Fibroblast of villous mesenchyme (primary cell): ENCODE measurements at regions not wholly inside any gene's neighbourhood (a gene's known extent, or its start where the extent isn't known, plus 50 kb on each side); places are given as distances from the start of the nearest gene placed in this dataset.

ENCODE experiments used
- DNase-seq: peaks from one replicate; pipeline ENCODE4 v3.0.0-alpha.2; 2010; ENCODE audit warnings: low read depth
- H3K4me3 ChIP-seq: 2 replicates; pipeline ENCODE4 v1.5.1; 2011; ENCODE audit warnings: low read depth, mild to moderate bottlenecking, low read length
- TF ChIP-seq, protein P1 (sequence below): IDR thresholded peaks from 2 replicates; pipeline ENCODE4 v1.5.1; 2012; ENCODE audit warnings: low read depth, mild to moderate bottlenecking, low read length; ENCODE audit not compliant: insufficient read depth

- DNase-seq, result no peak
- TF ChIP-seq, protein P1, sequence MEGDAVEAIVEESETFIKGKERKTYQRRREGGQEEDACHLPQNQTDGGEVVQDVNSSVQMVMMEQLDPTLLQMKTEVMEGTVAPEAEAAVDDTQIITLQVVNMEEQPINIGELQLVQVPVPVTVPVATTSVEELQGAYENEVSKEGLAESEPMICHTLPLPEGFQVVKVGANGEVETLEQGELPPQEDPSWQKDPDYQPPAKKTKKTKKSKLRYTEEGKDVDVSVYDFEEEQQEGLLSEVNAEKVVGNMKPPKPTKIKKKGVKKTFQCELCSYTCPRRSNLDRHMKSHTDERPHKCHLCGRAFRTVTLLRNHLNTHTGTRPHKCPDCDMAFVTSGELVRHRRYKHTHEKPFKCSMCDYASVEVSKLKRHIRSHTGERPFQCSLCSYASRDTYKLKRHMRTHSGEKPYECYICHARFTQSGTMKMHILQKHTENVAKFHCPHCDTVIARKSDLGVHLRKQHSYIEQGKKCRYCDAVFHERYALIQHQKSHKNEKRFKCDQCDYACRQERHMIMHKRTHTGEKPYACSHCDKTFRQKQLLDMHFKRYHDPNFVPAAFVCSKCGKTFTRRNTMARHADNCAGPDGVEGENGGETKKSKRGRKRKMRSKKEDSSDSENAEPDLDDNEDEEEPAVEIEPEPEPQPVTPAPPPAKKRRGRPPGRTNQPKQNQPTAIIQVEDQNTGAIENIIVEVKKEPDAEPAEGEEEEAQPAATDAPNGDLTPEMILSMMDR, result no peak
- no peak overlapping the region for H3K4me3 ChIP-seq
Observed at GRCh38 chr21:22044431-22044830, 1046.2 kb downstream of the NCAM2 start.

- no peak overlapping the region for H3K4me3 ChIP-seq
- no peak for DNase-seq
- TF ChIP-seq, protein P1, result no peak
Observed at GRCh38 chr21:22046576-22046975, 1048.4 kb downstream of the NCAM2 start.

- no peak for DNase-seq
- TF ChIP-seq, protein P1, result no peak
Observed at GRCh38 chr21:22056904-22057303, 1058.7 kb downstream of the NCAM2 start.

DNA sequence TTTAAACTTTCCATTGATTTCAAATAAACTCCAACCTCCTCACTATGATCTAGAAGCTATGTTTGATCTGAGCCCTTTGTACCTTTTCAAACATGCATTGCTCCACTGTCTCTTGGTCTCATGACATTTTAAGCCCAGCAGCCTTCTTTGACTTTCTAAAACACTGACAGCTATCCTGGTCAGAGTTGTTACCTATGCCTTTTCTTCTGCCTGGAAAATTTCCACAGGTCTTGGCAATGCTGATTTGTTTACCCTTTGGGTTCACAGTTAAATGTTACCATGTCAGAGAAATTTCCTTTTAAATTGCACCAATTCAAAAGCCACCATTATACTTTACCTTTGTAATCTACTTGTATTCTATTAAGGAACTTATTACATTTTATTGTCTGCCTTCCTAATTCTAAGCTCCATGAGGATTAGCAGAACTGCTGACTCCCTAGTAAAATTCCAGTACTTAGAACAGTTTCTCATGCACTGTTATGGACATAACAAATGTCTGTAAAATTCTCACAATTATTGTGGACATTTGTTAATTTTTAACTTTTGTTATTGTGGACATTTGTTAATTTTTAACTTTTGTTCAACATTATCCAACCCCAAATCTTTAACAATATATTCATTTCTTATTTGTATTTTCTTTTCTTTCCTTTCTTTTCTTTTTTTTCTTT, 1064.4 kb downstream of the NCAM2 start:
- no peak for DNase-seq
- TF ChIP-seq, protein P1, result no peak
- H3K4me3 ChIP-seq, result no peak overlapping the region

More at GRCh38 chr21:22056904-22057303, 1058.7 kb downstream of the NCAM2 start:
- H3K4me3 ChIP-seq, result no peak overlapping the region

- no peak for DNase-seq
- H3K4me3 ChIP-seq, result no peak overlapping the region
- TF ChIP-seq, protein P1, result no peak
Observed at GRCh38 chr21:22063140-22063539, 1064.9 kb downstream of the NCAM2 start.

DNA sequence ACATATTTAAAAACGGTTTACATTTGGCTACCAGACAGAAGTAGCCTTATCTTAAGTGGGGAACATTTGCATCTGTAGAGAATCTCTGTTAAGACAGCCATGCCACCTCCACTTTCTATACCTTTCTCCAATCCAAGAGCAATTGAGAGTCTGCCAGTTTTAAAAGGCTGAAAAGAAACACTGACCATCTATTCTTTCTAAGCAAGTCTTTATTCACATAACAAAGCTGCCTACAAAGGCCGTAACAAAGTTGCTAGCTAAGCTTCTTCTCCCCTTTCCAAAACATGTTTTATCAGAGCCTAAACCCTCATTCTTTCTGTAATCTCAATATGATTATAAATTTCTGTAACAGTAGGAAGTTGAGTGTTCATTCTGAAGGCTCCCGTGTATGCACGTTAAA, 1078.3 kb downstream of the NCAM2 start:
- no peak overlapping the region for H3K4me3 ChIP-seq
- no peak for DNase-seq
- TF ChIP-seq, protein P1, result no peak

GRCh38 chr21:22083899-22084298, 1085.7 kb downstream of the NCAM2 start:
- TF ChIP-seq, protein P1, result no peak
- no peak overlapping the region for H3K4me3 ChIP-seq
- no peak for DNase-seq
